Endothelial cell of umbilical vein (primary cell): ENCODE measurements at regions not wholly inside any gene's neighbourhood (a gene's known extent, or its start where the extent isn't known, plus 50 kb on each side); places are given as distances from the start of the nearest gene placed in this dataset.

Experiments
- BruUV-seq: library from RNA; stranded (reverse); fragments of 400-500 nt; replicated peaks from 2 replicates; lab custom pipeline; 2021; lab: Mats Ljungman, UMichigan
- CTCF ChIA-PET: fragments of 300-600, 350-600 bp; sonication (Branson Sonifier 250); formaldehyde crosslinking; loops from one replicate; lab custom pipeline; 2021; ENCODE audit warnings: antibody characterized with exemption, inconsistent platforms; lab: Charles Lee
- POLR2A ChIA-PET: fragments of 300-600, 350-600 bp; sonication (Branson Sonifier 250); formaldehyde crosslinking; loops from one replicate; lab custom pipeline; 2021; ENCODE audit warnings: antibody characterized with exemption, inconsistent platforms; lab: Charles Lee
- DNase-seq: peaks from one replicate; pipeline ENCODE4 v3.0.0-alpha.2; 2011; ENCODE audit warnings: low read depth, low spot score
- FAIRE-seq: peaks from 2 replicates; lab custom pipeline; 2011; peaks lifted over from hg19 to GRCh38; lab: Jason Lieb, UNC
- H2AFZ ChIP-seq: 2 replicates; pipeline ENCODE4 v1.6.0; 2012; ENCODE audit warnings: low read depth, low read length, control low read depth, inconsistent platforms
- H3K27ac ChIP-seq: 2 replicates; pipeline ENCODE4 v1.5.1; 2011; ENCODE audit warnings: low read depth, mild to moderate bottlenecking, control low read depth, low read length, moderate library complexity; ENCODE audit not compliant: insufficient read depth
- H3K27me3 ChIP-seq, 2 experiments: 2 replicates each; pipeline versions ENCODE4 v1.6.0 to v1.6.1; 2011; ENCODE audit warnings: low read length in 2 of 2, mixed read lengths in 1 of 2; ENCODE audit not compliant: control insufficient read depth in 2 of 2, insufficient read depth in 2 of 2
- H3K36me3 ChIP-seq, 2 experiments: 2 replicates in 1 of 2; 3 replicates in 1 of 2; pipeline ENCODE4 v1.5.1; 2011; ENCODE audit warnings: low read length in 2 of 2, mild to moderate bottlenecking in 1 of 2, moderate library complexity in 1 of 2; ENCODE audit not compliant: control insufficient read depth in 2 of 2, insufficient read depth in 2 of 2; ENCODE audit errors: extremely low read depth in 1 of 2
- H3K4me1 ChIP-seq: 3 replicates; pipeline ENCODE4 v1.5.1; 2011; ENCODE audit warnings: mild to moderate bottlenecking, low read length; ENCODE audit not compliant: control insufficient read depth, insufficient read depth; ENCODE audit errors: extremely low read depth
- H3K4me2 ChIP-seq: 2 replicates; pipeline ENCODE4 v1.6.1; 2011; ENCODE audit warnings: low read length, control low read depth, mixed read lengths; ENCODE audit not compliant: insufficient read depth
- H3K4me3 ChIP-seq, 3 experiments: fragments of 200-600 bp in 1 of 3; sonication (generic), shearing (Covaris generic) in 1 of 3; replicated peaks in 1 of 3; 2 replicates each; pipeline ENCODE4 v1.5.1; 2011 to 2016; ENCODE audit warnings: control low read depth in 3 of 3, low read length in 3 of 3, mild to moderate bottlenecking in 2 of 3, inconsistent platforms in 1 of 3, low read depth in 1 of 3, moderate library complexity in 1 of 3; ENCODE audit not compliant: insufficient read depth in 1 of 3
- H3K79me2 ChIP-seq: 2 replicates; pipeline ENCODE4 v1.6.0; 2012; ENCODE audit warnings: low read length, inconsistent platforms; ENCODE audit not compliant: control insufficient read depth, insufficient read depth
- H3K9ac ChIP-seq: replicated peaks from 2 replicates; pipeline ENCODE3; 2011; ENCODE audit warnings: low read length, control low read depth; ENCODE audit not compliant: insufficient read depth; ENCODE audit errors: extremely low read depth
- H3K9me1 ChIP-seq: replicated peaks from 3 replicates; pipeline ENCODE4 v1.6.0; 2011; ENCODE audit warnings: mild to moderate bottlenecking, low read length; ENCODE audit not compliant: control insufficient read depth, insufficient read depth; ENCODE audit errors: extremely low read depth
- H3K9me3 ChIP-seq: replicated peaks from 2 replicates; pipeline ENCODE4 v1.5.1; 2012; ENCODE audit warnings: low read length, inconsistent platforms; ENCODE audit not compliant: control insufficient read depth, insufficient read depth
- H4K20me1 ChIP-seq: replicated peaks from 2 replicates; pipeline ENCODE3; 2011; ENCODE audit warnings: mild to moderate bottlenecking, low read length; ENCODE audit not compliant: control insufficient read depth, insufficient read depth; ENCODE audit errors: extremely low read depth
- CTCF ChIP-seq, 2 donors: IDR thresholded peaks; 1 replicate in 1 of 2; 2 replicates in 1 of 2; pipeline ENCODE4 v1.5.1; 2011; ENCODE audit warnings: low read length in 2 of 2, mild to moderate bottlenecking in 2 of 2, moderate library complexity in 2 of 2, control low read depth in 1 of 2, inconsistent platforms in 1 of 2, low read depth in 1 of 2; ENCODE audit not compliant: insufficient read depth in 1 of 2; ENCODE audit errors: extremely low read depth in 1 of 2
- EZH2 ChIP-seq: IDR thresholded peaks from 2 replicates; pipeline ENCODE4 v1.6.1; 2012; ENCODE audit warnings: borderline replicate concordance, low read depth, mild to moderate bottlenecking, moderate library complexity, low read length, inconsistent platforms; ENCODE audit not compliant: severe bottlenecking
- FOS ChIP-seq: IDR thresholded peaks from 2 replicates; pipeline ENCODE4 v1.6.1; 2011; ENCODE audit warnings: mild to moderate bottlenecking, low read length, moderate library complexity, borderline replicate concordance; ENCODE audit not compliant: insufficient read depth
- GATA2 ChIP-seq: IDR thresholded peaks from 2 replicates; pipeline ENCODE4 v1.7.0; 2011; ENCODE audit warnings: low read depth, mild to moderate bottlenecking, moderate library complexity, mixed read lengths, low read length; ENCODE audit not compliant: insufficient read length, insufficient read depth
- JUN ChIP-seq: IDR thresholded peaks from 2 replicates; pipeline ENCODE4 v1.6.1; 2011; ENCODE audit warnings: borderline replicate concordance, low read depth; ENCODE audit not compliant: insufficient read length, insufficient read depth
- MYC ChIP-seq: IDR thresholded peaks from one replicate; pipeline ENCODE4 v1.6.1; 2011; ENCODE audit warnings: mild to moderate bottlenecking, low read depth, low read length
- POLR2A ChIP-seq: IDR thresholded peaks from 2 replicates; pipeline ENCODE4 v1.6.1; 2012; ENCODE audit warnings: low read depth, mild to moderate bottlenecking, control low read depth, low read length
- POLR2AphosphoS5 ChIP-seq: IDR thresholded peaks from 2 replicates; pipeline ENCODE4 v1.6.1; 2012; ENCODE audit warnings: low read depth, mild to moderate bottlenecking, control low read depth, low read length, moderate library complexity; ENCODE audit not compliant: insufficient read depth
- dilution Hi-C: fragments of 300-500 bp; cut with MboI; formaldehyde crosslinking; loops from one replicate; pipeline ENCODE4 v1.15.0; 2019; ENCODE audit warnings: low sequenced_read_pairs; ENCODE audit not compliant: extremely low pct_ligation_motif_present
- intact Hi-C: fragments of 100-400 bp; cut with micrococcal nuclease; formaldehyde crosslinking; loops from one replicate; pipeline ENCODE4 v1.10.0; 2022
- TF ChIP-seq, protein P1 (sequence below): IDR thresholded peaks from 2 replicates; pipeline ENCODE4 v1.6.1; 2011; ENCODE audit not compliant: insufficient read depth, insufficient read length

DNA sequence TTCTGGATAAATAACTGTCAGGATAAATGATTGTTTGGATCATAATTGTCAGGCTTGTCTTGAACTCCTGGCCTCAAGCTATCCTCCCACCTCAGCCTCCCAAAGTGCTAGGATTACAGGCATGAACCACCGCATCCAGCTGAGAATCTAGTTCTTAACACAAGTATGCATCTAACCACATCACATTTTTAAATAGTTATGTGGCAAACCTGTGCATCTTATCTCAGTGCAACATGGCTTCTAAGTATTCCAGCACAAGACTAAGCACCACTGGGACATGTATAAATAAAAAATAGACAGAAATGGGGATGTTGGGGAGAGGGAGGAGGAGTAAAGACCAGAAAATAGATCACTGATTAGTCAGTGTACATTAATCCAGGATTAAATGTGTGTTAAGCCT, 74.7 kb upstream of the TBL1X start:
- TF ChIP-seq GATA2 = no peak
- no peak for TF ChIP-seq MYC
- POLR2A ChIA-PET = no interaction called here
- intact Hi-C loops = no loop called here
- Histone ChIP-seq H3K36me3 (no peaks in the 10 kb centered on the region), H3K4me3 (no peak overlapping the region), H3K79me2 (no peaks in the 10 kb centered on the region), H2AFZ (no peak overlapping the region), H3K27ac (no peak overlapping the region), H3K9me3 (no peaks in the 10 kb centered on the region), H4K20me1 (no peaks in the 10 kb centered on the region), H3K4me1 (no peaks in the 10 kb centered on the region), H3K9me1 (no peaks in the 10 kb centered on the region), H3K9ac (no peak overlapping the region), H3K27me3 (no peaks in the 10 kb centered on the region), H3K4me2 (no peak overlapping the region)
- CTCF ChIA-PET = no interaction called here
- DNase-seq (no peak), FAIRE-seq (no peak)
- dilution Hi-C loops = no loop called here
- BruUV-seq = no TSS peak

GRCh38 chrX:9390693-9391368, 74.0 kb upstream of the TBL1X start:
- H3K27ac ChIP-seq = no peak overlapping the region
- no peaks in the 10 kb centered on the region for H3K4me1 ChIP-seq
- H3K4me2 ChIP-seq = no peak overlapping the region
- H3K9me3 ChIP-seq = no peaks in the 10 kb centered on the region
- no peaks in the 10 kb centered on the region for H3K9me1 ChIP-seq
- H4K20me1 ChIP-seq = no peaks in the 10 kb centered on the region
- TF ChIP-seq POLR2A (no peak), GATA2 (no peak), CTCF (IDR thresholded peaks at IDR 0.05; ENCODE audit: extremely low read depth in 1 of 2, insufficient read depth in 1 of 2, low read depth in 1 of 2, low read length in 2 of 2) (no peak), JUN (no peak), EZH2 (no peak), FOS (no peak), POLR2AphosphoS5 (no peak), MYC (no peak)
- TF ChIP-seq, protein P1, sequence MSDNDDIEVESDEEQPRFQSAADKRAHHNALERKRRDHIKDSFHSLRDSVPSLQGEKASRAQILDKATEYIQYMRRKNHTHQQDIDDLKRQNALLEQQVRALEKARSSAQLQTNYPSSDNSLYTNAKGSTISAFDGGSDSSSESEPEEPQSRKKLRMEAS = no peak
- no peaks in the 10 kb centered on the region for H3K27me3 ChIP-seq
- dilution Hi-C loops = no loop called here
- no peak overlapping the region for H3K4me3 ChIP-seq
- H3K36me3 ChIP-seq = no peaks in the 10 kb centered on the region
- no TSS peak for BruUV-seq
- FAIRE-seq = no peak
- no peak overlapping the region for H2AFZ ChIP-seq
- intact Hi-C loops = no loop called here
- no peak for DNase-seq
- H3K9ac ChIP-seq = no peak overlapping the region
- POLR2A ChIA-PET = no interaction called here
- CTCF ChIA-PET = no interaction called here
- H3K79me2 ChIP-seq = no peaks in the 10 kb centered on the region
